GM21381 (cell line): ENCODE measurements at regions not wholly inside any gene's neighbourhood (a gene's known extent, or its start where the extent isn't known, plus 50 kb on each side); places are given as distances from the start of the nearest gene placed in this dataset.

Source experiments
- ATAC-seq: cut with Tn5 transposase; IDR thresholded peaks from one replicate; pipeline ENCODE4 v1.9.1; 2021; ENCODE audit warnings: mild to moderate bottlenecking, moderate library complexity; ENCODE audit not compliant: unreplicated experiment

- ATAC-seq, result no peak
Observed at GRCh38 chr2:146869328-146869727, 975.5 kb upstream of the ACVR2A start.

GRCh38 chr2:146868051-146868450 is 976.8 kb upstream of the ACVR2A start:
- ATAC-seq, result no peak

DNA sequence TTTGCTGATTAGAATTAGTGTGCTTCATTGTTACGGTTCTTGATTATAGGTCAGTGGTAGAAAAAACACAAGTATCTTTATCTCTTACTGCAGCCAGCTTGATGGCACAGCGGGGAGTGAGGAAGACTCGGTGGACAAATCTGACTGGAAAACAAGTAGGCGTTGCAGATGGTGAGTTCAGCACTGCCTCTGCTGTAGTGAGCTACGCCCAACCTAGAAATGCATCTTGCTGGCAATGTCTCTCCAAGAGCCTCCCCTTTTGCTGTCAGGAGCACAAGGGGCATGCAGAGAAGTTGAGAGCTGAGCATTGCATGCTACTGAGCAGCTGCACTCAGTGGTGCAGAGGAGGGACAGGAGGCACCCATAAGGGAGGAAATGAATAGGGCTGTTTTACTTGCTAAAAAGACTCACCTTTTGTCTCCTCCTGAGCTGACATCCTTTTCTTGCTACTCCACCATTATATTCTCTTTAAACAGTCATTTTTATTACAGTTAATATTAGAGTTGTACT is 977.3 kb upstream of the ACVR2A start:
- ATAC-seq, result no peak

DNA sequence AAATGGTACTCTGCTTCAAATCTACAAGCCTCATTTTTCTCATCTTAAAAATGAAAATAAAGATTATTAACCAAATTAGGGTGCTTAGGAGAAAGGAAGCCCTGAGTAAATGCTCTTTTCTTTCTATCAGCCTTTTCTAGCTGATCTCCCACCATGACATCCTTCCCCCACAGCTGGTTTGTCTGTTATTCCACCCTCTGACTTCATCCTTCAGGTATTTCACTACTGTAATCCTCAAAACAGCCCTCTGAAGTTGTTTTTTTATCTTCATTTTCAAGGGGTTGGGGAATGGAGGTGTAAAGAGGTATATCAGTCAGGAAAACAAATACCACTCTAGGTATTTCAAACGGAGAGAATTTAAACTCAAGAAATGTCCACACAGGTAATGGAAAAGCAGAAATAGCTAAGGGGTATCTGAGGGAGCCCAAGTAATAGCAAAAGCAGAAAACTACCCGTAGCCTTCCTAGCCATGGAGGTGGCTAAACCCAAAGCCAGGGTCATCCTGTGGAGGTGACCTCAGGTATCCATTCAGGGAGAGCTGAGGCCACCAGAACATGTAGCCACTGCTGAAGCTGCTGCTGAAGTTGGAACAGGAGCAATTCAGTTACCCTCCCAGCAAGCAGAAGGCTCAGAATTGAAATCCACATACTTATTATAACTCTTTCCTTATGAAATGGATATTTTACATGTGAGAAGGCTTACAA is 990.9 kb upstream of the ACVR2A start:
- ATAC-seq, result no peak

DNA sequence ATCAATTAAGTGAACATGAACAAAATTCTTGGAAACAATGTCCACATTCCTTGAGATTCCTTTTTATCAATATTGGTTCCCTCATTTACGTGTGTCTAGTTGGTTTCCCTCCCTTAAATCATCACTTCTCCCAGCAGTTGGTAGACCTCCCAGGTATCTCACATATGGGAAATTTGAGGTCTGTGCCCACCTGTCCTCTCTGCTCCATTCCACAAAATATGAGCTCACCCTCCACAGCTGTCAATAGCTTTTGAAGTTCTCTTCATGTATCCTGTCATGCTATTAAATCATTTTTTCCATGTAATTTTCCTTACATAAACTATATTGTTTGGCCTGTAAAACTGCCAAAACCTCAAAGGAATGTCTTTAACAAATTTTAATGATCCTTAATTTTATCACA is 992.2 kb upstream of the ACVR2A start:
- ATAC-seq, result no peak

- ATAC-seq, result no peak
Observed at GRCh38 chr2:146850746-146851145, 994.1 kb upstream of the ACVR2A start.

GRCh38 chr2:146847846-146848245 is 997.0 kb upstream of the ACVR2A start:
- ATAC-seq, result no peak

DNA sequence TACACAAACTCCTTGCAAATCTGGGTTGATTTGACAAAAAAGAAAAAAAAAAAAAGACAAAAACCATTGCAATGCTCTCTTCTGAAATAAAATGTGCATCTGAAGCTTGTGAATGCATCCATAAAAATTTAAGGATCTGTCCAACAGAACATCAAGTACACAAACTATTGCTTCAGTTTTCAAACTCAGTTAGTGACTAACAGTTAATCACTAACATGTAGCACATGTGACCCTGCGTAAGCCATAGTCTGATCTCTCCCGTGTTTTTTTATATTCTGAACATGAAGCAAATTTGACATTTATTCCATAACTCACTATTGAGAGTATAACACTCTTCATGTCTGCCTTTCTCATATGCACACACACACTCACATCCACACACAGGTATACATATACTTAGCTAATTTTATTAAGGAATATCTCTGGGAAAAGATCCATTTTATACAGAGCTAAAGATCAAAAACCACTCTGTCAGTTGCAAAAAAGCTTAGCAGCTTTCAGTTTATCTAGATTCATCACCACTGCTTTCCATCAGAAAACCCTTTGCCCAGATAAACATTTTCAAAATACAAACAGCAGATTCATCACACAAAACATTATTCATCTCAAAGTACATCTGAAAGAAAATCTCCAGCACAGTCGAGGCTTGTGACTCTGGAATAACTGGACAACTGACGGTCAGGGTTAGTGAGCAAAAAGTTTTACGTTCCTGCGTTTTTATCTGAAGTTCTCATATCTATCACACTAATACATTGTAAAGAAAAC is 1000.4 kb upstream of the ACVR2A start:
- no peak for ATAC-seq

GRCh38 chr2:146837857-146838256 is 1007.0 kb upstream of the ACVR2A start:
- no peak for ATAC-seq

DNA sequence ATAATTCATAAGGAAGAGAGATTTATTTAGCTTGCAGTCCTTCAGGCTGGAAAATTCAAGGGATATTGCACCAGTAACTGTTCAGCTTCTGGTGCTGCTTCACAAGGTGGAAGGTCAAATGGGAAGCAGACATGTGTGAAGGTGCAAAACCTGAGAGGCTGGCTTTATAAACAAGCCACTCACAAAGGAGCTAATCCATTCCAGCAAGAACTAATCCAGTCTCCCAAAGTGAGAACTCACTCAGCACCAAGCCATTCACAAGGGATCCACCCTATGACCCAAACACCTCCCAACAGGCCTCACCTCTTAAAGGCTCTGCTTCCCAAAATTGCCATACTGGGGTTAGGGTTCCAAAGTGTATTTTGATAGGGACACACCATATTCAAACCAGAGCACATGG is 1018.4 kb upstream of the ACVR2A start:
- no peak for ATAC-seq

DNA sequence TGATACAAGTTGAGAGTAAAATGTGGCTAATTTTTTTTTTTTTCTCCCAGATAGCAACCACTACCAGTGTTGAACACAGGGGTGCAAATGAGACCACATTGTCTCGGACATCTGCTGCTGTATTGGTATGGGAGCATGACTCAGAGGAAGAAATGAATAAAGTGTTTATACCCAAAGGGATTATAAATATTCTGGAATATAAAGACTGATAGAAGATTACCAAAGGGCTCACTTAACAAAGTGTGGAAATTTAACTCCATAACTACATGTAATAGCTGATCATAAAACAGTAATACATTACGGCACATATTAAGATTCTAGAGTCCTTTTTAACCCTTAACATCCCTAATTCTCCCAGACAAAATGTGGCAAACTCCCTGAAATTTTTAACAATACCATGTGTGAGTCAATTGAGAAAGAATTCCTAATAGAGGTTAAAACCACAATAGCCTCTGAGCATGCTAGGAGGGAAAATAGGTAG is 1023.0 kb upstream of the ACVR2A start:
- ATAC-seq, result no peak

- ATAC-seq, result no peak
Observed at GRCh38 chr2:146820672-146821071, 1024.2 kb upstream of the ACVR2A start.

GRCh38 chr2:146818122-146818521 is 1026.7 kb upstream of the ACVR2A start:
- no peak for ATAC-seq

GRCh38 chr2:146817613-146818012 is 1027.2 kb upstream of the ACVR2A start:
- ATAC-seq, result no peak

DNA sequence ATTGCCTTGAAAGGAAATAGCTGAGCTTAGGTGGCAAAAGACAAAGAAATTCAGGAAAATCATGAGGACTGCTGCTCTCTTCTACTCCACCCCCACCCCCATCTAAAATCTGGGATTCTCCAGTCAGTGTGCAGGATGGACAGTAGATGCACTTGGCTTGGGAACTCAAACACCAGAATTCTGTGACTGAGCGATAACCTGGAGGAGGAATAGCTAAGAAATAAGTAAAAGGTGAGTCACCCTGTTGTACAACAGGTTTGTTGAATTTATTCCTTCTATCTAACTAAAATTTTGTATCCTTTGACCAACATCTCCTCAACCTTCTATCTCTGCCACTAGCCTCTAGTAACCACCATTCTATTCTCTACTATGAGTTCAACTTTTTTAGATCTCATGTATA is 1029.9 kb upstream of the ACVR2A start:
- no peak for ATAC-seq

DNA sequence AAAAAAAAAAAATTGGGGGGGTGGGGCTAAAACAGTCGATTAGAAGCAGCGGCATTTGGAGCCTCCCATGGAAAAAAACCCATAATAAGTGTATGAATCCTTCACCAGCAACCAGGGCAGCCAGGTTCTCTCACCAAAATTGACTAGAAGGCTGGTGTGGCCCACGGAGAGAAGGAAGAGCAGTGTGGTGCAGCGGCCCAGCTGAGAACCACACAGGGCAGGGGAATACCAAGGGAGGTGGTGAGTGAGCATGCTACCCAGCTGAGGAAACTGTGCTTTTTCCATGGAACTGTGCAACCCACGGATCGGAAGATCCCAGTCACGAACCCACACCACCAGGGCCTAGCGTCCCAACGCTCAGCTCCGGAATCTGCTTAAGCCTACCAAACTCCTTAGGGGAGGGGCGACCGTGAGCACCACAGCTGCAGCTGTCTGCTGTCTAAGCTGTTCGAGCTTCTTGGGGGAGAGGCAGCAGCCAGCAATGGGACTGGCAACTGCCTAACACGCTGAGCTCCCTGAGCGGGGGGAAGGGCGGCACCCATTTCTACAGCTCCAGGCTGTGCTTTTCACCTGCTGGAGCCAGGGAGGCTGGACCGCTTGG is 1037.2 kb upstream of the ACVR2A start:
- no peak for ATAC-seq

DNA sequence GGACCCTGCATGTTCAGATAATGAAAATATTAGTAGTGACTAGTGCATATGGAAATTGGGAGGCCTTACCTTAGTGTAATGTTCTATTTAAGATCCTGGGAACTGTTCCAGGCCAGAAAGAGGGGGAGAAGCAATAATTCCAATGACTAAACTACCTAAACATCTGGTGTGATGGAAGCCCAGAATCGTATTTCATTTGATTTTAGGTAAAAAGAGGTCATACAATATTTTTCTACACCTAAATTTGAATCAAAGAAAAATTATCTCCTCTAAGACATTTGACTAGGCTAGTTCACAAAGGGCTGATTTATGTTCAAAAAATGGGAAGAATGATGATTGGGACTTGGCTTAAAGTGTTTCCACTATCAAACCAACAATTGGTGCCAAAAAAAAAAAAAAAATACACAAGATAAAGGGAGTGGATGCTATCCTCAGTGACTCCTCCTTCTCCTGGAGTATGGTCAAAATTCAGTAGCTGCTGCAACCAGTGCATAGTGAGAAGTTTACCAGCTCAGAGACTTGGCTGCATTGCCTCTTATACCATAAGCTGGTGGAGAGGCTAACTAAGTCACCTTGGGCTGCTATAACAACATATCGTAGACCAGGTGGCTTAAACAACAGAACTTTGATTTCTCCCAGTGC is 1038.3 kb upstream of the ACVR2A start:
- no peak for ATAC-seq

DNA sequence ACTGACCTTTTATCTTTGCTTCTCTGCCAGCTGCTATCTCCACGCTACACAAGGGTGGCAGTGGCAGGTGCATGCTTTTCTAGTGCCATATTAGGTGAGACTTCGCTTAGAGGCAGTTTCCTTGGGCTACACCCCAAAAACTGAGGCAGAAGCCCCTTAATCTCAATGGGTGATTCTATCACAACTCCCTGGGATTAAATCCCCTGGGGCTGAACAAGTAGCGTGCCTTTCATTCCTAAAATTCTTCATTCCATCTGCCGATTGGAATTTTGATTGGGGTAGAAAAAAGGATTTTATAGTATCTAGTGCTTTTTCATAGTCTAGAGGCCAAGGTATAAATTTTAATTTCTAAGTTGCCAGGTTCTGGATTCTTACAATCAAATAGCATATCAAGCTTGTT is 1040.5 kb upstream of the ACVR2A start:
- ATAC-seq, result no peak

DNA sequence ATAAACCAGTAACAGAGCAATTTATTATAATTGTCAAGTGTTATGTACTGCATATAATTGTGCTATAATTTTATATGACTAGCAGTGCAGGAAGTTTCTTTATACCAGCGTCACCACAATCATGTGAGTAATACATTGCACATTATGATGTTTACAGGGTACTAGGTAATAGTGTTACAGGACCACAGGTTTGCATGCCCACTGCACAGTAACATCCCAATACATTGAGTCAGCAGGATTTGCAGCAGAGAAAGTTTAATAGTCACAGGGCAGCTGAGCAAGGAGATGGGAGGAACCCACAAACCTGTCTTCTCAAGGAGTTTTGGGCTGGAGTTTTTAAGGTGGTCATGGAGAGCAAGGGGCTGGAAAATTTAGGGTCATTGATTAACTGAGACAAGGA is 1042.9 kb upstream of the ACVR2A start:
- no peak for ATAC-seq

GRCh38 chr2:146786396-146786795 is 1058.4 kb upstream of the ACVR2A start:
- no peak for ATAC-seq

GRCh38 chr2:146785101-146785500 is 1059.7 kb upstream of the ACVR2A start:
- no peak for ATAC-seq
